Stomach (tissue), 8 donors: ENCODE measurements at regions not wholly inside any gene's neighbourhood (a gene's known extent, or its start where the extent isn't known, plus 50 kb on each side); places are given as distances from the start of the nearest gene placed in this dataset.
"Not testable (repeated sequence)": the region's sequence is repeated elsewhere in the genome, so short reads cannot be mapped to it uniquely, and the experiment has no call there.

Source experiments
- DNase-seq, 2 donors: peaks; one replicate each; pipeline versions ENCODE4 v3.0.0 to v3.0.0-alpha.2; 2013 to 2019
- H3K27ac ChIP-seq, 5 donors: fragments of 200-600 bp in 4 of 5; sonication (generic) in 4 of 5; one replicate each; pipeline ENCODE4 v1.5.1; 2013 to 2019; ENCODE audit warnings: mild to moderate bottlenecking in 1 of 5, moderate library complexity in 1 of 5
- H3K27me3 ChIP-seq, 3 donors: fragments of 200-600 bp; sonication (generic); one replicate each; pipeline ENCODE4 v1.5.1; 2017 to 2019; ENCODE audit warnings: mixed run types in 1 of 3
- H3K36me3 ChIP-seq, 4 donors: fragments of 200-600 bp; sonication (generic); 1 replicate in 3 of 4; 2 replicates in 1 of 4; pipeline ENCODE4 v1.5.1; 2016 to 2019
- H3K4me1 ChIP-seq, 4 donors: fragments of 200-600 bp; sonication (generic); one replicate each; pipeline ENCODE4 v1.5.1; 2016 to 2019
- H3K4me3 ChIP-seq, 4 donors: fragments of 200-600 bp; sonication (generic) in 3 of 4; one replicate each; pipeline ENCODE4 v1.5.1; 2016 to 2019; ENCODE audit warnings: mild to moderate bottlenecking in 1 of 4
- H3K9me3 ChIP-seq, 4 donors: fragments of 200-600 bp; sonication (generic); one replicate each; pipeline ENCODE4 v1.5.1; 2016 to 2019
- EP300 ChIP-seq: sonication (generic); formaldehyde crosslinking; IDR thresholded peaks from one replicate; pipeline ENCODE4 v1.6.1; 2017; ENCODE audit warnings: antibody characterized with exemption
- POLR2A ChIP-seq, 4 donors: fragments of 450-650 bp; IDR thresholded peaks; one replicate each; pipeline ENCODE4 v1.6.1; 2016; ENCODE audit warnings: antibody characterized with exemption in 4 of 4, control low read depth in 2 of 4, mild to moderate bottlenecking in 1 of 4, moderate library complexity in 1 of 4
- POLR2AphosphoS5 ChIP-seq, 3 donors: sonication (generic); formaldehyde crosslinking; IDR thresholded peaks; one replicate each; pipeline ENCODE4 v1.6.1; 2016; ENCODE audit warnings: antibody characterized with exemption in 3 of 3
- WGBS, 5 donors: extraction: QIAGEN DNeasy Blood & Tissue Kit in 3 of 5; methylation state at CpG; one replicate each; pipeline versions ENCODE4 v1.1.5 to v1.1.7; 2013 to 2018; 5-methylcytosine and 5-hydroxymethylcytosine counted together
- intact Hi-C: fragments of 100-400 bp; cut with DNase I; formaldehyde crosslinking; loops from one replicate; pipeline ENCODE4 v1.15.1; 2023; ENCODE audit warnings: low total_unique reads
- TF ChIP-seq, protein P1 (sequence below), 7 experiments: fragments of 450-650 bp in 4 of 7; fragments of 200-600 bp in 3 of 7; sonication (generic) in 3 of 7; IDR thresholded peaks; one replicate each; pipeline ENCODE4 v1.5.1; 2016 to 2019; ENCODE audit warnings: antibody characterized with exemption in 7 of 7, control low read depth in 2 of 7, mild to moderate bottlenecking in 1 of 7
- donor health status: healthy with polysubstance abuse.
- donor health status: Bipolar disorder and iron deficiency.
- donor health status: healthy.

DNA sequence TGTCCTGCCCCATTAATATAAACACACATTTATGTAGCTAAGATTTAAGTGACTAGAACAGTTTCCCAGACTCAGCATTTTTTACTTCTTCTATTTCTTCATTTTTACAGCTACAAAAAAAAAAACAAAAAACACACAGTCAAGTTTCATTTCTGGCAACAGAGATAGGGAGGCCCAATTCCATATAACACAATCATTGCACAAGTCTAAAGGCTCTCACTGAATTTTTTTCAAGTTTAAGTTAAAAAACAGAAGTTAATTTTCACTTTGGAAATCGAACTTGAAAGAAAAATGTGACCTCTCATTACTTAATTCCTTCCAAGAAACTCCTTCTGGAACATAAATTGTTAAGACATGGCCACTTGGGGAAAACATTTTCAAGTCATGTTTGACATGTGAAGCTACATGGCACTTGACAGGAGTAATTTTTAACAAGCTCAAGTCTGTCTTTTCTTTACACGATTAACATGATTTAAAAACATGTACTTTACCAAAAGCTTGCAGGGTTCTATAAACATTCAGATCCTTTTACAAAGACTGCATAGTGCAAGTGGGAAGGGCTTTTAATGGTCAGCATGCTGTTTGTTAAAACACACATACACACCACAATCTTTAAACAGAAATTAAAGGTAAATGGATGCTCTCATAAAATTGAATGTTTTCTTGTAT lies 100.1 kb upstream of the CCDC28A start:
- 26 to 44% (median 41%) methylated on average over 2 of the region's 2 CpGs for WGBS, 5 donors
- Histone ChIP-seq H3K9me3 (no peaks in the 10 kb centered on the region), H3K27ac (no peak overlapping the region)

DNA sequence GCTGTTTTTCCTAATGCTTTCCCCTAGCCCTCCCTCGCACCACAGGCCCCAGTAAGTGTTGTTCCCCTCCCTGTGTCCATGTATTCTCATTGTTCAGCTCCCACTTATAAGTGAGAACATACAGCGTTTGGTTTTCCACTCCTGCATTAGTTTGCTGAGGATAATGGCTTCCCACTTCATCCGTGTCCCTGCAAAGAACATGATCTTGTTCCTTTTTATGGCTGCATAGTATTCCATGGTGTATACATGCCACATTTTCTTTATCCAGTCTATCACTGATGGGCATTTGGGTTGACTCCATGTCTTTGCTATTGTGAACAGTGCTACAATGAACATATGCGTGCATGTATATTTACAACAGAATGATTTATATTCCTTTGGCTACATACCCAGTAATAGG lies 99.1 kb upstream of the CCDC28A start:
- not testable (repeated sequence) for H3K27me3 ChIP-seq, H3K36me3 ChIP-seq
- 72 to 98% (median 97%) methylated on average over 4 of the region's 4 CpGs for WGBS, 5 donors

More for the DNA sequence above, 100.1 kb upstream of the CCDC28A start:
- Histone ChIP-seq H3K4me1 (no peaks in the 10 kb centered on the region), H3K4me3 (no peak overlapping the region), H3K27me3 (no peaks in the 10 kb centered on the region), H3K36me3 (no peaks in the 10 kb centered on the region)
- TF ChIP-seq POLR2A (IDR thresholded peaks at IDR 0.05) (no peak), EP300 (no peak), POLR2AphosphoS5 (IDR thresholded peaks at IDR 0.05) (no peak)
- TF ChIP-seq, protein P1, sequence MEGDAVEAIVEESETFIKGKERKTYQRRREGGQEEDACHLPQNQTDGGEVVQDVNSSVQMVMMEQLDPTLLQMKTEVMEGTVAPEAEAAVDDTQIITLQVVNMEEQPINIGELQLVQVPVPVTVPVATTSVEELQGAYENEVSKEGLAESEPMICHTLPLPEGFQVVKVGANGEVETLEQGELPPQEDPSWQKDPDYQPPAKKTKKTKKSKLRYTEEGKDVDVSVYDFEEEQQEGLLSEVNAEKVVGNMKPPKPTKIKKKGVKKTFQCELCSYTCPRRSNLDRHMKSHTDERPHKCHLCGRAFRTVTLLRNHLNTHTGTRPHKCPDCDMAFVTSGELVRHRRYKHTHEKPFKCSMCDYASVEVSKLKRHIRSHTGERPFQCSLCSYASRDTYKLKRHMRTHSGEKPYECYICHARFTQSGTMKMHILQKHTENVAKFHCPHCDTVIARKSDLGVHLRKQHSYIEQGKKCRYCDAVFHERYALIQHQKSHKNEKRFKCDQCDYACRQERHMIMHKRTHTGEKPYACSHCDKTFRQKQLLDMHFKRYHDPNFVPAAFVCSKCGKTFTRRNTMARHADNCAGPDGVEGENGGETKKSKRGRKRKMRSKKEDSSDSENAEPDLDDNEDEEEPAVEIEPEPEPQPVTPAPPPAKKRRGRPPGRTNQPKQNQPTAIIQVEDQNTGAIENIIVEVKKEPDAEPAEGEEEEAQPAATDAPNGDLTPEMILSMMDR (IDR thresholded peaks at IDR 0.05), result no peak
- no peak for DNase-seq
- intact Hi-C loops, result no loop called here

DNA sequence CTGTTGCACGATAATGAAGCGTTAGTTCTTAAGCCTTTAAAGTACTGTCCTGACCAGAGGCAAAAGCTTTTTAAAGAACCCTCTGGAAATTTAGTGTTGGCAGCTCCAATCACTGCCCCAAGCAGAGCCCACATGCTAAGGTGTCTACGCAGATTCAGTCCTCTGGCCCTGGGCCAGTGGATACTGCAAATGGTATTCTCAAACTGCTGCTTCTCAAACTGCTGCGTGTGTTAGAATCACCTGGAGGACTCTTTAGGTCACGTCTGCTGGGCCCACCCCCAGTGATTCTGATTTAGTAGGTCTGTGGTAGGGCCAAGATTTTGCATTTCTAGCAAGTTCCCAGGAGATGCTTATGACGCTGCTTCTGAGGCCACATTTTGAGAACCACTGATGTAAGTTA lies 96.0 kb upstream of the CCDC28A start:
- TF ChIP-seq EP300, result no peak
- TF ChIP-seq, protein P1 (IDR thresholded peaks at IDR 0.05), result no peak
- no peak for TF ChIP-seq POLR2AphosphoS5 (IDR thresholded peaks at IDR 0.05)
- TF ChIP-seq POLR2A (IDR thresholded peaks at IDR 0.05), result no peak
- H3K4me1 ChIP-seq, result peaks cover 0 to under 1% (median 0%) of the 10 kb centered on the region in 4 donors
- H3K27ac ChIP-seq, result no peak overlapping the region
- no peak for DNase-seq
- WGBS, 5 donors, result 88 to 95% (median 92%) methylated on average over 6 of the region's 6 CpGs
- H3K9me3 ChIP-seq, result no peaks in the 10 kb centered on the region
- intact Hi-C loops, result no loop called here
- H3K36me3 ChIP-seq, result no peaks in the 10 kb centered on the region
- H3K4me3 ChIP-seq, result no peak overlapping the region
- H3K27me3 ChIP-seq, result no peaks in the 10 kb centered on the region

More for the DNA sequence above, 99.1 kb upstream of the CCDC28A start:
- H3K4me3 ChIP-seq, H3K4me1 ChIP-seq, H3K27ac ChIP-seq, DNase-seq, intact Hi-C loops, H3K9me3 ChIP-seq: not testable (repeated sequence)

DNA sequence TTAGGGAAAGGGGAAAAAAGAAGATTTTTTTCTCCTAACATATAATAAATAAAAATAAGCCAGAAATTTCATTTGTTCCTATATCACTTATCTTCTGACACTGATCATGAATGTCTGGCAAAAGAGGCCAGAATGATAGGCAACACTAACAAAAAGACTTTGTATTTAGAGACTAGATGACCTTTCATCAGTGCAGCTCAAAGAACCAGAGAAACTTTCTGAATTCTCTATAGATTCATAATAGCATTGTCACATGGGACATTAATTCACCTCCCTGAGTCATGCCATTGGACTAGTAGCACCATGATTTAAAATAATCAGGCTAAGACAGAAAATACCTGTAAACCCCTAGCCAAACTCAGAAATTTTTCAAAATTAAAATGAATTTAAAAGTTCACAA lies 95.4 kb upstream of the CCDC28A start:
- no peak overlapping the region for H3K27ac ChIP-seq
- no peak for DNase-seq
- intact Hi-C loops, result no loop called here
- TF ChIP-seq EP300 (no peak), POLR2AphosphoS5 (IDR thresholded peaks at IDR 0.05) (no peak), POLR2A (IDR thresholded peaks at IDR 0.05) (no peak)
- TF ChIP-seq, protein P1 (IDR thresholded peaks at IDR 0.05), result no peak
- no peaks in the 10 kb centered on the region for H3K27me3 ChIP-seq
- H3K4me1 ChIP-seq, result peaks cover 0 to 6% (median under 1%) of the 10 kb centered on the region in 4 donors
- no peaks in the 10 kb centered on the region for H3K36me3 ChIP-seq
- H3K9me3 ChIP-seq, result no peaks in the 10 kb centered on the region
- H3K4me3 ChIP-seq, result no peak overlapping the region

DNA sequence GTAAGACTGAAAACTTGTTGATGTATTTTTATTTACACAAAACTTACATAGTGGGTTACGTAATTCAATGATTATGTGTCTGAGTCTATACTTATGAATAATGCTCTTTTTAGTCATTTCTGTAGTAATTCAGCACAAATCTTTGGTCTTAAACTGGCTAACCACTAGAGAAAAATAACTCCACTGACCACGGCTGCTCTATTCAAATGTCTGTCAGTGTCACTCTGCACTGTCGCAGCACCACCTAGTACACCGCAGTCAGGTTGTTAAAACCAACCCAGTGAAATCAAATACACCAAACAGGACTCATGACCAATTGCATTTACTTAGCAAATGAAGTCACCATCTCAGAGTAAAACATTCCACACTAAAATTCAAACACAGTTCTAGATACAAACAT lies 93.5 kb upstream of the CCDC28A start:
- Histone ChIP-seq H3K36me3 (no peaks in the 10 kb centered on the region), H3K4me3 (no peak overlapping the region), H3K27ac (no peak overlapping the region), H3K4me1 (peaks cover 0 to 6% (median 2%) of the 10 kb centered on the region in 4 donors), H3K9me3 (no peaks in the 10 kb centered on the region), H3K27me3 (no peaks in the 10 kb centered on the region)
- peak in 1 of 2 donors; percentile 65 for DNase-seq
- TF ChIP-seq POLR2AphosphoS5 (IDR thresholded peaks at IDR 0.05) (no peak), EP300 (no peak), POLR2A (IDR thresholded peaks at IDR 0.05) (no peak)
- TF ChIP-seq, protein P1 (IDR thresholded peaks at IDR 0.05), result no peak
- intact Hi-C loops, result no loop called here
- WGBS, 5 donors, result 36 to 69% (median 56%) methylated on average over 4 of the region's 4 CpGs
